Body of pancreas (tissue), 4 donors: ENCODE measurements at regions not wholly inside any gene's neighbourhood (a gene's known extent, or its start where the extent isn't known, plus 50 kb on each side); places are given as distances from the start of the nearest gene placed in this dataset.

ENCODE experiments used
- CTCF ChIP-seq, 7 experiments: fragments of 450-650 bp in 4 of 7; fragments of 200-600 bp in 3 of 7; sonication (generic) in 3 of 7; IDR thresholded peaks; one replicate each; pipeline ENCODE4 v1.5.1; 2016 to 2019; ENCODE audit warnings: antibody characterized with exemption in 7 of 7
- POLR2A ChIP-seq, 3 donors: fragments of 450-650 bp; IDR thresholded peaks; one replicate each; pipeline ENCODE4 v1.6.1; 2016; ENCODE audit warnings: antibody characterized with exemption in 3 of 3, mild to moderate bottlenecking in 2 of 3

- TF ChIP-seq CTCF (IDR thresholded peaks at IDR 0.05): no peak
- TF ChIP-seq POLR2A (IDR thresholded peaks at IDR 0.05): no peak
Observed at GRCh38 chr3:118626453-118626852, 408.2 kb downstream of the IGSF11 start.
